Mammary epithelial cell (primary cell): ENCODE measurements at regions not wholly inside any gene's neighbourhood (a gene's known extent, or its start where the extent isn't known, plus 50 kb on each side); places are given as distances from the start of the nearest gene placed in this dataset.

Experiments used
- EZH2 ChIP-seq: IDR thresholded peaks from 2 replicates; pipeline ENCODE4 v1.6.1; 2012; ENCODE audit warnings: low read length, inconsistent platforms, borderline replicate concordance
- TF ChIP-seq, protein P1 (sequence below), 2 donors: IDR thresholded peaks in 1 of 2; conservative IDR thresholded peaks in 1 of 2; 2 replicates each; pipeline ENCODE4 v1.5.1; 2011 to 2012; ENCODE audit warnings: inconsistent platforms in 2 of 2, low read length in 2 of 2, mild to moderate bottlenecking in 2 of 2, control low read depth in 1 of 2, low read depth in 1 of 2; ENCODE audit not compliant: insufficient read depth in 1 of 2; ENCODE audit errors: extremely low read depth in 1 of 2

DNA sequence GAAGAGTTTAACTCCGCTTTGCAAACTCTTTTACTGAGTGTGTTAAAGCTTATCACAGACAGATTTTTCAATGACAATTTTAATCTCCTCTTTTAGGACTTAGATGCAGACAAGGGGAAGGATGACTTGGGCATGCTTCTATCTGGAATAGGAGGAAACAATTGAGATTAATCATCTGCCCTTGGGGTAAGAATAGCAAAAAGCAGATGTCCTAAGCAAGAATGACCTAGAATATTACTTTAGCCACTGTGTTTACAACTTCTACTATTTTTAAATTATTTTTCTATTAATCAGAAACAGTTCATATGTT, 569.0 kb upstream of the ADGRL2 start:
- TF ChIP-seq, protein P1, sequence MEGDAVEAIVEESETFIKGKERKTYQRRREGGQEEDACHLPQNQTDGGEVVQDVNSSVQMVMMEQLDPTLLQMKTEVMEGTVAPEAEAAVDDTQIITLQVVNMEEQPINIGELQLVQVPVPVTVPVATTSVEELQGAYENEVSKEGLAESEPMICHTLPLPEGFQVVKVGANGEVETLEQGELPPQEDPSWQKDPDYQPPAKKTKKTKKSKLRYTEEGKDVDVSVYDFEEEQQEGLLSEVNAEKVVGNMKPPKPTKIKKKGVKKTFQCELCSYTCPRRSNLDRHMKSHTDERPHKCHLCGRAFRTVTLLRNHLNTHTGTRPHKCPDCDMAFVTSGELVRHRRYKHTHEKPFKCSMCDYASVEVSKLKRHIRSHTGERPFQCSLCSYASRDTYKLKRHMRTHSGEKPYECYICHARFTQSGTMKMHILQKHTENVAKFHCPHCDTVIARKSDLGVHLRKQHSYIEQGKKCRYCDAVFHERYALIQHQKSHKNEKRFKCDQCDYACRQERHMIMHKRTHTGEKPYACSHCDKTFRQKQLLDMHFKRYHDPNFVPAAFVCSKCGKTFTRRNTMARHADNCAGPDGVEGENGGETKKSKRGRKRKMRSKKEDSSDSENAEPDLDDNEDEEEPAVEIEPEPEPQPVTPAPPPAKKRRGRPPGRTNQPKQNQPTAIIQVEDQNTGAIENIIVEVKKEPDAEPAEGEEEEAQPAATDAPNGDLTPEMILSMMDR (conservative IDR thresholded peaks at IDR 0.05 in 1 of 2, IDR thresholded peaks at IDR 0.05 in 1 of 2; ENCODE audit: extremely low read depth in 1 of 2, insufficient read depth in 1 of 2, low read depth in 1 of 2, low read length in 2 of 2), result no peak
- TF ChIP-seq EZH2, result no peak
